HEK293 (cell line): ENCODE measurements at regions not wholly inside any gene's neighbourhood (a gene's known extent, or its start where the extent isn't known, plus 50 kb on each side); places are given as distances from the start of the nearest gene placed in this dataset.

Experiments used
- CTCF ChIA-PET: fragments of 350-600 bp; formaldehyde crosslinking; extraction: SDS; loops from one replicate; lab custom pipeline; 2021; ENCODE audit warnings: antibody characterized with exemption; lab: Yijun Ruan, JAX
- POLR2A ChIA-PET: fragments of 300-600 bp; formaldehyde crosslinking; extraction: SDS; loops from one replicate; lab custom pipeline; 2020; ENCODE audit warnings: antibody characterized with exemption, inconsistent platforms; lab: Yijun Ruan, JAX
- H3K27ac ChIP-seq: fragments of 200-500 bp; sonication (Bioruptor generic); 2 replicates; pipeline ENCODE4 v1.5.1; 2014; ENCODE audit warnings: low read depth, low read length, control low read depth, inconsistent platforms; ENCODE audit errors: extremely low read depth
- H3K36me3 ChIP-seq, 2 experiments: fragments of 200-500 bp in 1 of 2; sonication (Bioruptor generic) in 1 of 2; 1 replicate in 1 of 2; 2 replicates in 1 of 2; pipeline ENCODE4 v1.5.1; 2014 to 2017; ENCODE audit warnings: inconsistent platforms in 2 of 2, low read length in 2 of 2; ENCODE audit not compliant: control insufficient read depth in 2 of 2, insufficient read depth in 1 of 2
- H3K4me1 ChIP-seq: fragments of 200-500 bp; sonication (Bioruptor generic); 2 replicates; pipeline ENCODE4 v1.5.1; 2014; ENCODE audit warnings: mild to moderate bottlenecking, low read length, inconsistent platforms; ENCODE audit not compliant: control insufficient read depth, insufficient read depth
- H3K4me3 ChIP-seq: 2 replicates; pipeline ENCODE4 v1.5.1; 2011; ENCODE audit warnings: low read depth, mild to moderate bottlenecking, control low read depth, low read length, moderate library complexity
- H3K9me3 ChIP-seq: fragments of 200-500 bp; sonication (Bioruptor generic); 2 replicates; pipeline ENCODE4 v1.5.1; 2014; ENCODE audit warnings: low read depth, low read length, inconsistent platforms; ENCODE audit not compliant: control insufficient read depth, insufficient read depth
- KLF7 ChIP-seq: fragments of 450-650 bp; formaldehyde crosslinking; IDR thresholded peaks from 2 replicates; pipeline ENCODE4 v1.5.1; 2016; ENCODE audit warnings: missing biosample characterization, missing genetic modification characterization, borderline replicate concordance
- MZF1 ChIP-seq: fragments of 450-650 bp; formaldehyde crosslinking; IDR thresholded peaks from 2 replicates; pipeline ENCODE4 v1.5.1; 2017; ENCODE audit warnings: missing biosample characterization, missing genetic modification characterization, borderline replicate concordance
- SCRT2 ChIP-seq: fragments of 450-650 bp; formaldehyde crosslinking; IDR thresholded peaks from 2 replicates; pipeline ENCODE4 v1.5.1; 2016; ENCODE audit warnings: missing biosample characterization, missing genetic modification characterization
- ZBTB48 ChIP-seq: fragments of 450-650 bp; formaldehyde crosslinking; IDR thresholded peaks from 2 replicates; pipeline ENCODE4 v1.5.1; 2016; ENCODE audit warnings: missing biosample characterization, missing genetic modification characterization
- ZNF112 ChIP-seq: fragments of 450-650 bp; formaldehyde crosslinking; IDR thresholded peaks from 2 replicates; pipeline ENCODE4 v1.5.0; 2017; ENCODE audit warnings: missing biosample characterization, missing genetic modification characterization
- ZNF223 ChIP-seq: fragments of 450-650 bp; formaldehyde crosslinking; IDR thresholded peaks from 2 replicates; pipeline ENCODE4 v1.5.1; 2016; ENCODE audit warnings: missing biosample characterization, missing genetic modification characterization
- ZNF266 ChIP-seq: fragments of 450-650 bp; formaldehyde crosslinking; IDR thresholded peaks from 2 replicates; pipeline ENCODE4 v1.5.1; 2016; ENCODE audit warnings: missing biosample characterization, missing genetic modification characterization, low read depth
- ZNF335 ChIP-seq: fragments of 450-650 bp; formaldehyde crosslinking; conservative IDR thresholded peaks from 2 replicates; pipeline ENCODE4 v1.5.1; 2016; ENCODE audit warnings: missing biosample characterization, missing genetic modification characterization
- ZNF37A ChIP-seq: fragments of 450-650 bp; IDR thresholded peaks from 2 replicates; pipeline ENCODE4 v1.5.1; 2018; ENCODE audit warnings: missing biosample characterization, missing genetic modification characterization
- ZNF623 ChIP-seq: fragments of 450-650 bp; formaldehyde crosslinking; IDR thresholded peaks from 2 replicates; pipeline ENCODE4 v1.5.1; 2016; ENCODE audit warnings: missing biosample characterization, missing genetic modification characterization
- ZNF660 ChIP-seq: fragments of 450-650 bp; IDR thresholded peaks from 2 replicates; pipeline ENCODE4 v1.5.1; 2018; ENCODE audit warnings: missing biosample characterization, mild to moderate bottlenecking, missing genetic modification characterization
- TF ChIP-seq, protein P1 (sequence below): fragments of 450-650 bp; IDR thresholded peaks from 2 replicates; pipeline ENCODE4 v1.5.1; 2018; ENCODE audit warnings: missing biosample characterization, mild to moderate bottlenecking, missing genetic modification characterization
- TF ChIP-seq, protein P2 (sequence below): fragments of 450-650 bp; formaldehyde crosslinking; optimal IDR thresholded peaks from 2 replicates; pipeline ENCODE3; 2016; ENCODE audit warnings: missing biosample characterization, mild to moderate bottlenecking, missing genetic modification characterization
- TF ChIP-seq, protein P3 (sequence below): fragments of 450-650 bp; formaldehyde crosslinking; IDR thresholded peaks from 2 replicates; pipeline ENCODE4 v1.5.1; 2016; ENCODE audit warnings: missing biosample characterization, missing genetic modification characterization
- TF ChIP-seq, protein P4 (sequence below): fragments of 450-650 bp; formaldehyde crosslinking; IDR thresholded peaks from 2 replicates; pipeline ENCODE4 v1.5.1; 2016; ENCODE audit warnings: missing biosample characterization, missing genetic modification characterization
- TF ChIP-seq, protein P5 (sequence below): fragments of 450-650 bp; formaldehyde crosslinking; IDR thresholded peaks from 2 replicates; pipeline ENCODE4 v1.5.1; 2016; ENCODE audit warnings: missing biosample characterization, missing genetic modification characterization, low read depth
- TF ChIP-seq, protein P6 (sequence below): fragments of 450-650 bp; formaldehyde crosslinking; IDR thresholded peaks from 2 replicates; pipeline ENCODE4 v1.5.1; 2016; ENCODE audit warnings: missing biosample characterization, missing genetic modification characterization

DNA sequence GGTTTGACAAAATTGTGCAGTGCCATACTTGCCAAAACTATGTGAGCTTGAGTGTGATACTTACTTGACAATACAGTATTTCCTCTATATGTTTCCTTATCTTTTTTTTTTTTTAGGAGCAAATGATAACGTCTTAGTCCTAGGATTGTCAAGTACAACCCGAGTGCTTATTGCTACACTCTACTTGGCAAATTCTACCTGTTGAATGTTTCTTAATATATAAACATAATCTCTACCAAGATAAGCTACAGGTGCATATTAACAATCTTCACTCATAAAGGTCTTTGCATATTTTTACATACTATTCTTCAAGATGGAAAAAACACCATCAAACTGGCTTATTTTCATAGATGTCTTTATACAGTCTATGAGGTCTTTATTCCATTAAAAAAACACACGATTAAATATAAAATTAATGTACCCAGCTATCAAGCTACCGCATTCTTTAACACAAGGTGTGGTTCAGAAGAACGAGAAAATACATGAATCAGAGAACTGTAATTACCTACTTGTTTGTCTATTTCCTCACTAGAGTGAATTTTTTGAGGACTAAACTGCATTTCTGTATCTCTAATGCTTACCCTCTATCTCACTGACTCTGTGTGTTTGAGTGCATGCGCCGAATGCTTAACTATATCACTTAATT is 76.1 kb upstream of the PDSS1 start:
- no peak overlapping the region for H3K27ac ChIP-seq
- no peaks in the 10 kb centered on the region for H3K9me3 ChIP-seq
- POLR2A ChIA-PET, result no interaction called here
- H3K4me1 ChIP-seq, result no peaks in the 10 kb centered on the region
- no peak for TF ChIP-seq ZBTB48 (tag by site-specific recombination)
- peak; percentile 72 for TF ChIP-seq SCRT2 (tag by site-specific recombination)
- TF ChIP-seq, protein P1, sequence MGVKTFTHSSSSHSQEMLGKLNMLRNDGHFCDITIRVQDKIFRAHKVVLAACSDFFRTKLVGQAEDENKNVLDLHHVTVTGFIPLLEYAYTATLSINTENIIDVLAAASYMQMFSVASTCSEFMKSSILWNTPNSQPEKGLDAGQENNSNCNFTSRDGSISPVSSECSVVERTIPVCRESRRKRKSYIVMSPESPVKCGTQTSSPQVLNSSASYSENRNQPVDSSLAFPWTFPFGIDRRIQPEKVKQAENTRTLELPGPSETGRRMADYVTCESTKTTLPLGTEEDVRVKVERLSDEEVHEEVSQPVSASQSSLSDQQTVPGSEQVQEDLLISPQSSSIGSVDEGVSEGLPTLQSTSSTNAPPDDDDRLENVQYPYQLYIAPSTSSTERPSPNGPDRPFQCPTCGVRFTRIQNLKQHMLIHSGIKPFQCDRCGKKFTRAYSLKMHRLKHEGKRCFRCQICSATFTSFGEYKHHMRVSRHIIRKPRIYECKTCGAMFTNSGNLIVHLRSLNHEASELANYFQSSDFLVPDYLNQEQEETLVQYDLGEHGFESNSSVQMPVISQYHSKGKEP, result no peak
- no peak for TF ChIP-seq KLF7
- H3K4me3 ChIP-seq, result no peak overlapping the region
- no peaks in the 10 kb centered on the region for H3K36me3 ChIP-seq
- CTCF ChIA-PET, result interaction anchor here (0.6 to 0.8 kb wide), 3 partner anchors 201 to 434 kb away, joined by 3 to 5 read pairs (median 3); no protein-coding TSS in a partner anchor

DNA sequence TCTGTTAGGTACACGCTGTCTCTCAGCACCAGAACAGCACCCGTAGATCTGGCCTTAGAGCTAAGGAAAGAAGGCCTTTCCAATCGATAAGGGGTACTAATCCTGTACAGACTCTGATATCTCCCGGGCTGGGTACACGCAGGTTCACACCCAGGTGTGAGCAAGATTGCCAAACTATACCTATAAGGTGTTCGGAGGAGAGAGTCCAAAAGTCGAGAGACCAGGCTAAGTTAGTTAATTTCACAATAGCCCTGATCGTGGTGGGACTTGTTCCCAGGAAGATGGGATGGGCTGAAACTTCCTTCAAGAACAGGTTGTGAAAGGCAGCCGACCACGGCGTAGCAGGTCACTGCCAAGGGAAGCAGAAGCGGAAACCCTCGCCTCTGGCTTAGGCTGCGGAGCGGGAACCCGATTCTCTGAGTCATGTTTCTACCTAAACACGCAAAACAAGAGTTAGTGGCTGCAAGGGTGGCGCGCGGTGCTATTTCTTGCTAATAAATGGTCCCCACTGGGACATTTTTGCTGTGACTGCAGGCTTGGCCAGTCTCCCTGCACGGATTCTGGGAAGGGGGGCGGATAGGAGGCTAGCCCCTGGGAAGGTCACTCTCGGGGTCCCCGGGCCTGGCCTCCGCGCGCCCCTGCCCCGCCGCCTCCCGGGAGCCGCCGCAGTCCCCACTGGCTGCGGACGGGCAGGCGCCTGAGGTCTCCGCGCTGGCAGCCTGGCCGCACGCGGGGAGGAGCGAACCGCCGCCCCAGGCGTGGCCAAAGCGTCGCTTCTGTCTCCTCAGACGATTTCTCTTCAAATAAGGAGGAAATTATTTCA is 75.4 kb upstream of the PDSS1 start:
- ChIA-PET CTCF (no interaction called here), POLR2A (no interaction called here)
- Histone ChIP-seq H3K4me3 (peak overlapping the region; percentile 28), H3K36me3 (no peaks in the 10 kb centered on the region), H3K4me1 (no peaks in the 10 kb centered on the region), H3K9me3 (no peaks in the 10 kb centered on the region), H3K27ac (no peak overlapping the region)
- TF ChIP-seq ZNF112 (no peak), ZNF623 (no peak), ZNF266 (tag by site-specific recombination) (no peak), ZNF223 (tag by site-specific recombination) (no peak), ZNF335 (tag by site-specific recombination) (0 out of 2 replicates have a peak, but pooled peaks have one; percentile 43), ZNF660 (tag by site-specific recombination) (peak; percentile 25; the same call in 1 of the 2 replicates), ZNF37A (tag by site-specific recombination) (no peak), MZF1 (tag by site-specific recombination) (peak; percentile 75; the same call in 1 of the 2 replicates)
- TF ChIP-seq, protein P2, sequence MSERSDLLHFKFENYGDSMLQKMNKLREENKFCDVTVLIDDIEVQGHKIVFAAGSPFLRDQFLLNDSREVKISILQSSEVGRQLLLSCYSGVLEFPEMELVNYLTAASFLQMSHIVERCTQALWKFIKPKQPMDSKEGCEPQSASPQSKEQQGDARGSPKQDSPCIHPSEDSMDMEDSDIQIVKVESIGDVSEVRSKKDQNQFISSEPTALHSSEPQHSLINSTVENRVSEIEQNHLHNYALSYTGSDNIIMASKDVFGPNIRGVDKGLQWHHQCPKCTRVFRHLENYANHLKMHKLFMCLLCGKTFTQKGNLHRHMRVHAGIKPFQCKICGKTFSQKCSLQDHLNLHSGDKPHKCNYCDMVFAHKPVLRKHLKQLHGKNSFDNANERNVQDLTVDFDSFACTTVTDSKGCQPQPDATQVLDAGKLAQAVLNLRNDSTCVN, result peak; percentile 46
- TF ChIP-seq, protein P3, sequence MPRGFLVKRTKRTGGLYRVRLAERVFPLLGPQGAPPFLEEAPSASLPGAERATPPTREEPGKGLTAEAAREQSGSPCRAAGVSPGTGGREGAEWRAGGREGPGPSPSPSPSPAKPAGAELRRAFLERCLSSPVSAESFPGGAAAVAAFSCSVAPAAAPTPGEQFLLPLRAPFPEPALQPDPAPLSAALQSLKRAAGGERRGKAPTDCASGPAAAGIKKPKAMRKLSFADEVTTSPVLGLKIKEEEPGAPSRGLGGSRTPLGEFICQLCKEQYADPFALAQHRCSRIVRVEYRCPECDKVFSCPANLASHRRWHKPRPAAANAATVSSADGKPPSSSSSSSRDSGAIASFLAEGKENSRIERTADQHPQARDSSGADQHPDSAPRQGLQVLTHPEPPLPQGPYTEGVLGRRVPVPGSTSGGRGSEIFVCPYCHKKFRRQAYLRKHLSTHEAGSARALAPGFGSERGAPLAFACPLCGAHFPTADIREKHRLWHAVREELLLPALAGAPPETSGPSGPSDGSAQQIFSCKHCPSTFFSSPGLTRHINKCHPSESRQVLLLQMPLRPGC (tag by site-specific recombination), result no peak
- TF ChIP-seq, protein P4, sequence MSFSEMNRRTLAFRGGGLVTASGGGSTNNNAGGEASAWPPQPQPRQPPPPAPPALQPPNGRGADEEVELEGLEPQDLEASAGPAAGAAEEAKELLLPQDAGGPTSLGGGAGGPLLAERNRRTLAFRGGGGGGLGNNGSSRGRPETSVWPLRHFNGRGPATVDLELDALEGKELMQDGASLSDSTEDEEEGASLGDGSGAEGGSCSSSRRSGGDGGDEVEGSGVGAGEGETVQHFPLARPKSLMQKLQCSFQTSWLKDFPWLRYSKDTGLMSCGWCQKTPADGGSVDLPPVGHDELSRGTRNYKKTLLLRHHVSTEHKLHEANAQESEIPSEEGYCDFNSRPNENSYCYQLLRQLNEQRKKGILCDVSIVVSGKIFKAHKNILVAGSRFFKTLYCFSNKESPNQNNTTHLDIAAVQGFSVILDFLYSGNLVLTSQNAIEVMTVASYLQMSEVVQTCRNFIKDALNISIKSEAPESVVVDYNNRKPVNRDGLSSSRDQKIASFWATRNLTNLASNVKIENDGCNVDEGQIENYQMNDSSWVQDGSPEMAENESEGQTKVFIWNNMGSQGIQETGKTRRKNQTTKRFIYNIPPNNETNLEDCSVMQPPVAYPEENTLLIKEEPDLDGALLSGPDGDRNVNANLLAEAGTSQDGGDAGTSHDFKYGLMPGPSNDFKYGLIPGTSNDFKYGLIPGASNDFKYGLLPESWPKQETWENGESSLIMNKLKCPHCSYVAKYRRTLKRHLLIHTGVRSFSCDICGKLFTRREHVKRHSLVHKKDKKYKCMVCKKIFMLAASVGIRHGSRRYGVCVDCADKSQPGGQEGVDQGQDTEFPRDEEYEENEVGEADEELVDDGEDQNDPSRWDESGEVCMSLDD, result no peak
- TF ChIP-seq, protein P5, sequence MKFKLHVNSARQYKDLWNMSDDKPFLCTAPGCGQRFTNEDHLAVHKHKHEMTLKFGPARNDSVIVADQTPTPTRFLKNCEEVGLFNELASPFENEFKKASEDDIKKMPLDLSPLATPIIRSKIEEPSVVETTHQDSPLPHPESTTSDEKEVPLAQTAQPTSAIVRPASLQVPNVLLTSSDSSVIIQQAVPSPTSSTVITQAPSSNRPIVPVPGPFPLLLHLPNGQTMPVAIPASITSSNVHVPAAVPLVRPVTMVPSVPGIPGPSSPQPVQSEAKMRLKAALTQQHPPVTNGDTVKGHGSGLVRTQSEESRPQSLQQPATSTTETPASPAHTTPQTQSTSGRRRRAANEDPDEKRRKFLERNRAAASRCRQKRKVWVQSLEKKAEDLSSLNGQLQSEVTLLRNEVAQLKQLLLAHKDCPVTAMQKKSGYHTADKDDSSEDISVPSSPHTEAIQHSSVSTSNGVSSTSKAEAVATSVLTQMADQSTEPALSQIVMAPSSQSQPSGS (tag by site-specific recombination), result no peak
- TF ChIP-seq, protein P6, sequence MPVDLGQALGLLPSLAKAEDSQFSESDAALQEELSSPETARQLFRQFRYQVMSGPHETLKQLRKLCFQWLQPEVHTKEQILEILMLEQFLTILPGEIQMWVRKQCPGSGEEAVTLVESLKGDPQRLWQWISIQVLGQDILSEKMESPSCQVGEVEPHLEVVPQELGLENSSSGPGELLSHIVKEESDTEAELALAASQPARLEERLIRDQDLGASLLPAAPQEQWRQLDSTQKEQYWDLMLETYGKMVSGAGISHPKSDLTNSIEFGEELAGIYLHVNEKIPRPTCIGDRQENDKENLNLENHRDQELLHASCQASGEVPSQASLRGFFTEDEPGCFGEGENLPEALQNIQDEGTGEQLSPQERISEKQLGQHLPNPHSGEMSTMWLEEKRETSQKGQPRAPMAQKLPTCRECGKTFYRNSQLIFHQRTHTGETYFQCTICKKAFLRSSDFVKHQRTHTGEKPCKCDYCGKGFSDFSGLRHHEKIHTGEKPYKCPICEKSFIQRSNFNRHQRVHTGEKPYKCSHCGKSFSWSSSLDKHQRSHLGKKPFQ (tag by site-specific recombination), result peak; percentile 83
